Esophagus muscularis mucosa (tissue), 4 donors: ENCODE measurements at regions not wholly inside any gene's neighbourhood (a gene's known extent, or its start where the extent isn't known, plus 50 kb on each side); places are given as distances from the start of the nearest gene placed in this dataset.

ENCODE experiments used
- EP300 ChIP-seq: sonication (generic); formaldehyde crosslinking; IDR thresholded peaks from one replicate; pipeline ENCODE4 v1.6.1; 2017; ENCODE audit warnings: antibody characterized with exemption
- POLR2A ChIP-seq: fragments of 450-650 bp; IDR thresholded peaks from one replicate; pipeline ENCODE4 v1.6.1; 2017; ENCODE audit warnings: antibody characterized with exemption, moderate library complexity, mild to moderate bottlenecking, low read depth
- TF ChIP-seq, protein P1 (sequence below), 3 experiments: fragments of 200-600 bp in 2 of 3; fragments of 450-650 bp in 1 of 3; sonication (generic) in 2 of 3; IDR thresholded peaks; one replicate each; pipeline ENCODE4 v1.5.1; 2017 to 2019; ENCODE audit warnings: antibody characterized with exemption in 3 of 3, mild to moderate bottlenecking in 2 of 3, moderate library complexity in 1 of 3

DNA sequence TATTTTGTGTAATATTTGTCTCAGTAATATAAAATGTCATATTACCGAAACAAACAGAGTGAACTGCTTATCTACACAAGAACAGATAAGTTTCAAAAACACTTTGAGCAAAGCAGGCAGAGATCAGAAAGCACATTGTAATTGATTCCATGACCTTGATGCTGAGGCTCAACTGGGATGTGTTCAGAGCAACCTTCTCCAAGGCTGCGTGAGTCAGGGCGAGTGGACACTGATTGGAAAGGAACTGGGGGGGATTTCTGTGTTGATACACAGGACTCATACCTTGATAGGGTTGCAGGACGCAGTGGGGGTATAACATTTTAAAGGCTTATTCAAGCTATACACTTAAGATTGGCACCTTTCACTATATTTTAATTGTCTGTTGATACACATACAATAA is 1136.3 kb downstream of the UQCRFS1 start:
- TF ChIP-seq, protein P1, sequence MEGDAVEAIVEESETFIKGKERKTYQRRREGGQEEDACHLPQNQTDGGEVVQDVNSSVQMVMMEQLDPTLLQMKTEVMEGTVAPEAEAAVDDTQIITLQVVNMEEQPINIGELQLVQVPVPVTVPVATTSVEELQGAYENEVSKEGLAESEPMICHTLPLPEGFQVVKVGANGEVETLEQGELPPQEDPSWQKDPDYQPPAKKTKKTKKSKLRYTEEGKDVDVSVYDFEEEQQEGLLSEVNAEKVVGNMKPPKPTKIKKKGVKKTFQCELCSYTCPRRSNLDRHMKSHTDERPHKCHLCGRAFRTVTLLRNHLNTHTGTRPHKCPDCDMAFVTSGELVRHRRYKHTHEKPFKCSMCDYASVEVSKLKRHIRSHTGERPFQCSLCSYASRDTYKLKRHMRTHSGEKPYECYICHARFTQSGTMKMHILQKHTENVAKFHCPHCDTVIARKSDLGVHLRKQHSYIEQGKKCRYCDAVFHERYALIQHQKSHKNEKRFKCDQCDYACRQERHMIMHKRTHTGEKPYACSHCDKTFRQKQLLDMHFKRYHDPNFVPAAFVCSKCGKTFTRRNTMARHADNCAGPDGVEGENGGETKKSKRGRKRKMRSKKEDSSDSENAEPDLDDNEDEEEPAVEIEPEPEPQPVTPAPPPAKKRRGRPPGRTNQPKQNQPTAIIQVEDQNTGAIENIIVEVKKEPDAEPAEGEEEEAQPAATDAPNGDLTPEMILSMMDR (IDR thresholded peaks at IDR 0.05): no peak
- TF ChIP-seq POLR2A: no peak
- no peak for TF ChIP-seq EP300
